ENCODE measurements at regions not wholly inside any gene's neighbourhood (a gene's known extent, or its start where the extent isn't known, plus 50 kb on each side); places are given as distances from the start of the nearest gene placed in this dataset.

GRCh38 chr1:193588311-193589082 is 402.1 kb upstream of the B3GALT2 start:
- DNase-seq (ENCODE audit: low read depth) = no peak

GRCh38 chr1:193584731-193585239 is 398.4 kb upstream of the B3GALT2 start:
- no peak for DNase-seq (ENCODE audit: low read depth)

GRCh38 chr1:193581341-193581740 is 394.9 kb upstream of the B3GALT2 start:
- DNase-seq (ENCODE audit: low read depth) = no peak

- no peak for DNase-seq (ENCODE audit: low read depth)
These were observed 394.0 kb upstream of the B3GALT2 start for GRCh38 chr1:193580419-193580818.

DNA sequence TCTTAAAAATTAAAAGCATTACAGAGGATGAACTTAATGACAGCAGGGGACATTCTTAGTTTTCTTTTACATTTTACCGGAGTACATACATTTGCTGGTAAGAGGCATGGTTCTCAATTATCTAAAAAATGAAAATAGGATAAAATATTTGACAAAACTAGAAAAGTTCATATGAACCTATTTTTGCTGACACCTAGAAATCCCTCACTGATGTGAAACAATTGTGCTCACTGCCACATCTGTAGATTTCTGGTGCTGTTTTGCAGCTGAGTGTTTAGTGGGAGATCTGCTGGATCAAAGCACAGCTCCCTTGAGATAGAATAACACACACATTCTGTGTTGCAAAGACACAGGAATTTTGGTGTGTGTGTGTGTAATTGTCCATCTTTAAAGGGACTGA is 392.9 kb upstream of the B3GALT2 start:
- DNase-seq (ENCODE audit: low read depth) = no peak

DNA sequence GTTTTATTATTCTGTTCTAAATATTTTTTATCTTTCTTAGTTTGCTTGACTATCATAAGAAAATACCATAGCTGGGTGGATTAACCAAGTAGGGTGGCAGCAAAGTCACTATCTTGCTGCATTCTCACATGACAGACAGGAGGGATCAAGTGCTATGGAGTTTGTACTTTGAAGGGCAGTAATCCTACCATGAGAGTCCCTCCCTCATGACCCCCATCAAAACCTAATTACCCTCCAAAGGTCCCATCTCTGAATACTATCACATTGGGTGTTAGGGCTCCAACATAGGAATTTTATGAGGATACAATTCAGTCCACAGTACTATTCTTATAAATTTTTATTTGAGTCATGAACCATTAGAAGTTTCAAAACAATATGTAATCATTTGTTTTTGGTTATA is 388.5 kb upstream of the B3GALT2 start:
- no peak for DNase-seq (ENCODE audit: low read depth)

- no peak for DNase-seq (ENCODE audit: low read depth)
These were observed 383.5 kb upstream of the B3GALT2 start for GRCh38 chr1:193569983-193570269.

DNA sequence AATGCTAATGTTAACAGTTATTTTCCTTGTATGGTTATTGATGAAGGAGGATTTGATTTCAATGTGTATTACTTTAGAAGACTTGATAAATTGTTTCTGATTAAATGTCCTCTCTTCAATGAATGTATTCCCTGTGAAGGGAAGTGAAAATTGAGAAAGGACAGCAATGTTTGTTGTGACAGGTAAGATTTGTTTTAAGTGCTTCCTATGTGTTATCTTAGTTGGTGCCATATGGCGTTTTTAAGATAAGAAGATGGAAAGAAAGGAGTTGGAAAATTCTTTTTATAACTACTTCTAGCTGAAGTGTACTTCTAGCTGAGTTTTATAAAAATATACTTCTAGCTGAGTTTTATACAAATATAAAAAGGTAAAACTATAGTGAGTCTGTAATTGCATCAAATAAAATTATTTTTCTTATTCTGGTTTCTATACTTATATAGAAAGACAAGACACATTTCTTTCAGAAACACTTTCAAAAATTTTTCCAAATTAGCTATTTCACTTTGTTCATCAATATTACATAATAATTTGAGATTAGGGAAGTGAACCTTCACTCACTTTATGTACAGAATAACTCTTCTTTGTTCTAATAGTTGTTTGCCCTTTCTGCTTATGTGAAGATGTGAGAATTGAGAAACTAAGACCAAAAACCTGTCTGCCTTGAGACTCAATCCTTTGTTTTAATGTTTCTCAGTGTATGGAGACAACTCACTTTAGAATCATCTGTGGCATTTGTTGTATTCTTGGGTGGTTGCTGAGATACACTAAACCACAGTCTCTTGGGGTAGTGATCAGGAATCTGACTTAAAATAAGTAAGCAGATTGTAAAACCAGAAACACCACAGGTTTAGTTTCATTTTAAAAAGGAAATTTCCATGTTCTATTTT is 382.9 kb upstream of the B3GALT2 start:
- peak; percentile 65 for DNase-seq (ENCODE audit: low read depth)

DNA sequence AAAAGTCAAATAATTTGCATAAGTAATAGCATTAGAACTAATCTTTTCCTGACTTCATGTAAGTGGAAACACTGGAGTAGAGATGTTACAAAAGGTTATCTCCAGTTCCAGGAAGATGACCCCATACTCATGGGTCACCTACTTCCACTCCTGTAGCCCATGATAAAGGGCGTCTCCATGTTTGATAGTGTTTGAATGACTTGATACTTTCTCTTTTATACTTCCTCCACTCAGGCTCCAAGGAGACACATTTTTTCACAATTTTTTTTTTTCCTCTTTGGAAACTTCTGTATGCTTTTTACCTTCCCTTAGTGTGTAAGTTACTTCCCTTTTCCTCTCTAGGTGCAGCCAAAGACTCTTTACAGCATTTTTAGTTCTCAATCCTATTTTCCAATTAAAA is 382.1 kb upstream of the B3GALT2 start:
- DNase-seq (ENCODE audit: low read depth) = no peak

- no peak for DNase-seq (ENCODE audit: low read depth)
These were observed 381.5 kb upstream of the B3GALT2 start for GRCh38 chr1:193567937-193568336.

- no peak for DNase-seq (ENCODE audit: low read depth)
These were observed 380.3 kb upstream of the B3GALT2 start for GRCh38 chr1:193566735-193567134.

DNA sequence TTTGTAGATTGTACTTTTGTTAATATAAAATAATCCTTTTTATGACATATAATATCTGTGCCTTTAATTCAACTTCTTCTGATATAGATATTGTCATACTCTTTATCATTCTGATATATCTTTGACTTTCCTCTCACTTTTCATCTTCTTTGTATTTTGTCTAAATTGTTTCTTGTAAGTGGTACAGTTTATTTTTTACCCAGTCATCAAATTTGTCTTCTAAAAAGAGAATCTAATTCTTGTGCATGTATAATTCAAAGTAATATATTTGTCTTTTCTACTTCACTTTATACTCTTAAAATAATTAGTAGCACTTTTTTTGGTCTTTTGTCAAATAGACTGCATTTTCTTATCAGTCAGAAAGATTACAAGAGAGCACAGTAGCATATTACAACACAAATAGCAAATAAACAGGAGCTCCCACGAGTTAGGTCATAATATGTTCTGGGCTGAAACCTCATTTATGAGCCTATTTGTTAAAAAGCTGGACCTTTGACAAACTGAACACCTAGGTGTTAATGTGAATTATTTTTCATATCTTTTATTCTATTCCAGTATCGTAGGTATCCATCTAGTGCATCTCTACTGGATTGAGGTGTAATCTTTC is 379.7 kb upstream of the B3GALT2 start:
- DNase-seq (ENCODE audit: low read depth) = no peak

DNA sequence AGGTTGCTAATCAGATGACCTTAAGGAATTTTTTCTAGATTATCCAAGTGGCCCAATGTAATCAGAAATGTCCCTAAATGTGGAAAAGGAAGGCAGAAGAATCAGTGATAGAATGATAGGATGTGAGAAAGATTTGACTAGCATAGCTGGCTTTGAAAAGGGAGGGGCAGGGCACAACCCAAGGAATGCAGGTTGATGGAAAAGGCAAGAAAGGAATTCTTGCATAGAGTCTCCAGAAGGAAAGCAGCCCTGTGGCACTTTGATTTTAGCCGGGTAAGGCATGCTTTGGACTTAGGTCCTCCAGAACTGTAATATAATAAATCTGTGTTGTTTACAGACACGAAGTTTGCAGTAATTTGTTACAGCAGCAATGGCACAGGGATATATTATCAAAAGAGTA is 375.7 kb upstream of the B3GALT2 start:
- no peak for DNase-seq (ENCODE audit: low read depth)

DNA sequence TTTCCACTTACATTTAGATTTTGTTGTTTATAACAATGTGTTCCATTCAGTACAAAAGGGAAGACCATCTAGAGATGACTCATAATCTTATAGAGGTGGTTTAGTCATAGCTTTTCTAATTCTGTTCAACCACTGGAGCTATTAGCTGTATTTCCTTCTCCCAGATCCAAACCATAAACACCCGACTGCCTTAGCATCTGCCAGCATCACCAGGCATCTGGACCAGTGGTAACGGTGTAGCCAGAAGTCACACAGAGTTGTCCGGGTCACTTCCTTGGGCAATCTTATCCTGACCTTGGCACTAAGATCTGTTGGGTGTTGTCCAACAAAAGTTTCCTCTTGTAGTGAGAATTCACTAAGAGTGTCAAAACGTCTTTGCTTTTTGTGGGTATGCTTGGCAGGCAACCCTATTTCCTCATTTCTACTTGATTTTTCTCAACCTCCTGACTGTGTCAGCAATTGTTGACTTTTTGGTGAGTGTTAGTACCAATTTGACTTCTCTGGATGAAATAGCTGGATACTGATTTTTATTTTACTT is 372.1 kb upstream of the B3GALT2 start:
- DNase-seq (ENCODE audit: low read depth) = peak; percentile 99

- DNase-seq (ENCODE audit: low read depth) = no peak
These were observed 369.4 kb upstream of the B3GALT2 start for GRCh38 chr1:193555662-193556441.

DNA sequence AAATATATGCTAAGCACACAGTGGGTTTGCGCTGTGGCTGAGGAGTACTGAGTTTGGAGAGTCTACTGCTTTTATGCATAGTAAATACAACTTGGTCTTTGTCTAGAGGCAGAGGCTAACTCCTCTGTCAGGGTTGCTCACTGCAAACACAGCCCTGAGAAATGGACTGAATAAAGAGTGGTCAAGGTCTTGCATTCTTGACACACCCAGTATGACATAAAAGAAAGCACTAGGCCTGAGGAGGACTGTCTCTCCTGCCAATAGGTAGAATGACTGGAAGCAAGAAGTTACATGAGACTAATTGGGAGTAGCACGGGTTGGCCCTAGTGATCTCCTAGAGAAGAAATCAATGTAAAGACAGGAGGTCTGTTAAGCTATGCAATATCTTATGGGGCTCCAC is 367.2 kb upstream of the B3GALT2 start:
- no peak for DNase-seq (ENCODE audit: low read depth)

DNA sequence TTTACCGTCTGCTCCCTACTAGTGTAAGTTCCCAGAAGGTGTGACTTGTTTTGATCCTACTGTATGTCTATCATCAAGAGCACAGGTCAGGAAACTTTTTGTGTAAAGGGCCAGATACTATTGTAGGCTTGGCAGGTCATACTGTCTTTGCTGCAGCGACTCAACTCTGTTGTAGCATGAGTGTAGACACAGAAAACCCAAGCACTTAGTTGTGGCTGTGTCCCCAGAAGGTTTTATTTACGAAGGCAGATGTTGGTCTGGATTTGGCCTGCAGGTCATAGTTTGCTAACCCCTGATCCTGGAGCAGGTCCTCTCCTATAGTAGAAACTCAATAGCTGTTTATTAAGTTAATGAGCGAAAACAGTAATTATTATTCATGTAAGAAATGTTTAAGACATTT is 365.9 kb upstream of the B3GALT2 start:
- no peak for DNase-seq (ENCODE audit: low read depth)

GRCh38 chr1:193549081-193549480 is 362.7 kb upstream of the B3GALT2 start:
- no peak for DNase-seq (ENCODE audit: low read depth)

- DNase-seq (ENCODE audit: low read depth) = no peak
These were observed 358.8 kb upstream of the B3GALT2 start for GRCh38 chr1:193545171-193545570.

GRCh38 chr1:193543259-193543658 is 356.8 kb upstream of the B3GALT2 start:
- no peak for DNase-seq (ENCODE audit: low read depth)

- DNase-seq (ENCODE audit: low read depth) = no peak
These were observed 356.3 kb upstream of the B3GALT2 start for GRCh38 chr1:193542690-193543089.

Data from HT1080 (cell line).